ENCODE measurements at regions not wholly inside any gene's neighbourhood (a gene's known extent, or its start where the extent isn't known, plus 50 kb on each side); places are given as distances from the start of the nearest gene placed in this dataset.

- H3K4me1 ChIP-seq (ENCODE audit: control insufficient read depth in 1 of 2, insufficient read depth in 1 of 2, low read depth in 1 of 2, low read length in 1 of 2): no peaks in the 10 kb centered on the region
- H3K9me3 ChIP-seq: no peaks in the 10 kb centered on the region
- no peaks in the 10 kb centered on the region for H3K36me3 ChIP-seq
- no peaks in the 10 kb centered on the region for H3K27me3 ChIP-seq
- H3K4me3 ChIP-seq (ENCODE audit: low read depth in 1 of 2, low read length in 1 of 2): no peak overlapping the region
- H3K27ac ChIP-seq: no peak overlapping the region
- TF ChIP-seq CTCF (IDR thresholded peaks at IDR 0.05): no peak
Measured at GRCh38 chr13:40255551-40255950, 410.9 kb downstream of the FOXO1 start.

DNA sequence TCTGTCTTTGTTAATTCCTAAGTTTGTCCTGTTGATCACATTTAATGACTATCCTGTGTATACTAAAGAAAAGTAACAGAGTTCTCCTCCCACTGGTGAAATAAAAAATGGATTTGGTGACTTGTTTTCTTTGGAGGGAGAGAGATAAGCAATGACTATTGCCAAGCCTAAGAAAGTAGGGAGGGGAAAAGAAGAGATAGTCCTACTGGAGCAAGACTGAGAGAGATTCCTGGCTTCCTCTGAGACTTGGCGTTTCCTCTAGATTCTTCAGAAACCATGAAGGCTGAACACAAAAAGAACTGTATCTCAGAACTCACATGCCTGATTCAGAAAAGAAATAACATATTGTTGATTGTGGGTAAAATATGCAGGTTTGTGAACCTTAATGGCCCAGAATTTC, 406.5 kb downstream of the FOXO1 start:
- no peak for TF ChIP-seq CTCF (IDR thresholded peaks at IDR 0.05)
- Histone ChIP-seq H3K36me3 (no peaks in the 10 kb centered on the region), H3K9me3 (no peaks in the 10 kb centered on the region), H3K4me1 (ENCODE audit: control insufficient read depth in 1 of 2, insufficient read depth in 1 of 2, low read depth in 1 of 2, low read length in 1 of 2) (no peaks in the 10 kb centered on the region), H3K27me3 (no peaks in the 10 kb centered on the region), H3K4me3 (ENCODE audit: low read depth in 1 of 2, low read length in 1 of 2) (no peak overlapping the region), H3K27ac (no peak overlapping the region)

DNA sequence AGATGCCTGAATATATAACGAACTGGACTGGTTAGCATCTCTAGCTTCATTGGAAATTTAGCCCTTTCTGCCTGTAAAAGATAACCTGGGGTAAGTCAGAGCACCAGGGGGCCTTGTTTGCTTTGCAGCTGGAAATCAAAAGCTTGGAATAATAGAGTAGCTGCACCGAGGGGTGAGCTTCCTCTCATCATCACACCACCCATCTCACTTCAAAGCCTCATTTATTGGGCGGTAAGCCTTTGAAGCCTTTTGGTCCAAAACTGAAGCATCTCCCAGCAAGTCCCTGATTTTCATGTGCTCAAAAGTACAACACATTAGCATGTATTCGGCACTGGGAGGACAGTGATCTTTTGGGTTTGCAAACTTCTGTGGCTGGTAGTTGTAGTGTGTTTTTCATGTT, 405.1 kb downstream of the FOXO1 start:
- Histone ChIP-seq H3K27ac (no peak overlapping the region), H3K36me3 (no peaks in the 10 kb centered on the region), H3K4me1 (ENCODE audit: control insufficient read depth in 1 of 2, insufficient read depth in 1 of 2, low read depth in 1 of 2, low read length in 1 of 2) (no peaks in the 10 kb centered on the region), H3K4me3 (ENCODE audit: low read depth in 1 of 2, low read length in 1 of 2) (no peak overlapping the region), H3K27me3 (no peaks in the 10 kb centered on the region), H3K9me3 (no peaks in the 10 kb centered on the region)
- TF ChIP-seq CTCF (IDR thresholded peaks at IDR 0.05): no peak

DNA sequence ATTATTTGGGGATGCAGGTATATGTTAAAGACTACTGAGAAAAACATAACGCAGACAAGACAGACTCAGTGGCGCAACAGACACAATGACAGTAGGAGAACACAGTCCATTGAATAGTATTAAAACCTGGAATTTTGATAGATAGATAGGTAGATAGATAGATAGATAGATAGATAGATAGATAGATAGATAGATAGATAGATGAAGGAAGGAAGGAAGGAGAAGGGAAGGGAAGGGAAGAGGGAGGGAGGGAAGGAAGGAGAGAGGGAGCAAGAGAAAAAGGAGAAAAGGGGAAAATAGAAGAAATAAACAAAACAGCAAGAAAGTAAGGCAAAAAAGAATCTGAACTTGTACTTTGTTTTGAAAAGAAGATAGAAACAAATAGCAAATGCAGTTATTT, 404.5 kb downstream of the FOXO1 start:
- Histone ChIP-seq H3K9me3 (no peaks in the 10 kb centered on the region), H3K27ac (no peak overlapping the region), H3K4me3 (ENCODE audit: low read depth in 1 of 2, low read length in 1 of 2) (no peak overlapping the region), H3K27me3 (no peaks in the 10 kb centered on the region), H3K36me3 (no peaks in the 10 kb centered on the region), H3K4me1 (ENCODE audit: control insufficient read depth in 1 of 2, insufficient read depth in 1 of 2, low read depth in 1 of 2, low read length in 1 of 2) (no peaks in the 10 kb centered on the region)
- no peak for TF ChIP-seq CTCF (IDR thresholded peaks at IDR 0.05)

DNA sequence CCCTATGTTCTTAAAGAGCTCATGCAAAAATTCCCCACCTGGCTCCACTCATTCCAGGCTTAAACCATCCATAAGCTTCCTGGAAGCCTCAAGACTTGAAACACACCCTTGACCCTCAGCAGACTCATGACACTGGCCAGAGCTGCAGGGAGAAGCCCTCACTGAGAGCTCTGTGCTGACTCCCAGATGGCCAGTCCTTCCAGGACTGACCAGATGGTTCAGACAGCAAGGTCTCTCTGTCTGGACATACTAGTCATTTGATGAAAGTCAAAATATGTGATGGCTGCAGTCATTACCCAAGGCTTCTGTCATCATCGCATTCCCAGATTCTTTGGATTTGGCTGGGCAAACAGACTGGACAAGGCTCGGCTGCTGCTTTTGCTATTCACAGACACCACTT, 397.4 kb downstream of the FOXO1 start:
- Histone ChIP-seq H3K9me3 (no peaks in the 10 kb centered on the region), H3K27me3 (peaks cover 18% of the 10 kb centered on the region), H3K4me1 (ENCODE audit: control insufficient read depth in 1 of 2, insufficient read depth in 1 of 2, low read depth in 1 of 2, low read length in 1 of 2) (no peaks in the 10 kb centered on the region), H3K36me3 (no peaks in the 10 kb centered on the region), H3K27ac (no peak overlapping the region), H3K4me3 (ENCODE audit: low read depth in 1 of 2, low read length in 1 of 2) (no peak overlapping the region)
- no peak for TF ChIP-seq CTCF (IDR thresholded peaks at IDR 0.05)

GRCh38 chr13:40270726-40271125, 395.7 kb downstream of the FOXO1 start:
- Histone ChIP-seq H3K36me3 (no peaks in the 10 kb centered on the region), H3K27ac (no peak overlapping the region), H3K27me3 (peaks cover 18% of the 10 kb centered on the region), H3K9me3 (no peaks in the 10 kb centered on the region), H3K4me1 (ENCODE audit: control insufficient read depth in 1 of 2, insufficient read depth in 1 of 2, low read depth in 1 of 2, low read length in 1 of 2) (no peaks in the 10 kb centered on the region), H3K4me3 (ENCODE audit: low read depth in 1 of 2, low read length in 1 of 2) (no peak overlapping the region)
- TF ChIP-seq CTCF (IDR thresholded peaks at IDR 0.05): no peak
